BE2C (cell line): ENCODE measurements at regions not wholly inside any gene's neighbourhood (a gene's known extent, or its start where the extent isn't known, plus 50 kb on each side); places are given as distances from the start of the nearest gene placed in this dataset.

Experiments
- DNase-seq: peaks from one replicate; pipeline ENCODE4 v3.0.0-alpha.2; 2020
- H3K27me3 ChIP-seq: fragments of 250-450 bp; sonication (Bioruptor Pico); 2 replicates; pipeline ENCODE4 v1.5.1; 2020; ENCODE audit warnings: mild to moderate bottlenecking
- H3K36me3 ChIP-seq: fragments of 250-450 bp; sonication (Bioruptor Pico); 2 replicates; pipeline ENCODE4 v1.5.1; 2020; ENCODE audit warnings: mild to moderate bottlenecking
- H3K4me1 ChIP-seq: fragments of 250-450 bp; sonication (Bioruptor Pico); 2 replicates; pipeline ENCODE4 v1.5.1; 2020
- H3K4me3 ChIP-seq: 2 replicates; pipeline ENCODE4 v1.5.1; 2011; ENCODE audit warnings: low read depth, low read length
- H3K9me3 ChIP-seq: fragments of 250-450 bp; sonication (Bioruptor Pico); 2 replicates; pipeline ENCODE4 v1.5.1; 2020
- CTCF ChIP-seq: IDR thresholded peaks from 2 replicates; pipeline ENCODE4 v1.5.1; 2012; ENCODE audit warnings: mild to moderate bottlenecking, low read depth, low read length

GRCh38 chr20:21607971-21608725 lies 94.3 kb upstream of the NKX2-2 start:
- H3K27me3 ChIP-seq: no peaks in the 10 kb centered on the region

GRCh38 chr20:21601799-21602198 lies 87.9 kb upstream of the NKX2-2 start:
- Histone ChIP-seq H3K27me3 (no peaks in the 10 kb centered on the region), H3K4me1 (no peaks in the 10 kb centered on the region), H3K9me3 (no peaks in the 10 kb centered on the region; the same call in 1 of the 2 replicates), H3K4me3 (no peak overlapping the region), H3K36me3 (no peaks in the 10 kb centered on the region)
- no peak for DNase-seq
- TF ChIP-seq CTCF: no peak

More at GRCh38 chr20:21607971-21608725, 94.3 kb upstream of the NKX2-2 start:
- H3K9me3 ChIP-seq: no peaks in the 10 kb centered on the region
- no peaks in the 10 kb centered on the region for H3K36me3 ChIP-seq
- no peak for TF ChIP-seq CTCF
- H3K4me3 ChIP-seq: no peak overlapping the region
- no peaks in the 10 kb centered on the region for H3K4me1 ChIP-seq
- DNase-seq: peak; percentile 18

GRCh38 chr20:21586682-21587081 lies 72.8 kb upstream of the NKX2-2 start:
- Histone ChIP-seq H3K36me3 (no peaks in the 10 kb centered on the region), H3K9me3 (no peaks in the 10 kb centered on the region), H3K27me3 (peaks cover 16% of the 10 kb centered on the region; the same call in 1 of the 2 replicates), H3K4me3 (no peak overlapping the region), H3K4me1 (no peaks in the 10 kb centered on the region)
- TF ChIP-seq CTCF: no peak
- no peak for DNase-seq

- Histone ChIP-seq H3K36me3 (no peaks in the 10 kb centered on the region), H3K27me3 (peaks cover 27% of the 10 kb centered on the region), H3K9me3 (no peaks in the 10 kb centered on the region), H3K4me1 (no peaks in the 10 kb centered on the region), H3K4me3 (no peak overlapping the region)
- TF ChIP-seq CTCF: no peak
- no peak for DNase-seq
Measured at GRCh38 chr20:21583486-21584168, 69.8 kb upstream of the NKX2-2 start.

GRCh38 chr20:21577551-21577950 lies 63.7 kb upstream of the NKX2-2 start:
- Histone ChIP-seq H3K4me3 (no peak overlapping the region), H3K4me1 (no peaks in the 10 kb centered on the region), H3K36me3 (no peaks in the 10 kb centered on the region), H3K9me3 (no peaks in the 10 kb centered on the region), H3K27me3 (peaks cover 28% of the 10 kb centered on the region)
- no peak for TF ChIP-seq CTCF
- DNase-seq: no peak
